ENCODE measurements at regions not wholly inside any gene's neighbourhood (a gene's known extent, or its start where the extent isn't known, plus 50 kb on each side); places are given as distances from the start of the nearest gene placed in this dataset.

GRCh38 chr1:109815809-109816174 is 52.1 kb upstream of the EPS8L3 start:
- no peak for TF ChIP-seq FOXM1 (IDR thresholded peaks at IDR 0.05; ENCODE audit: borderline replicate concordance, low read depth)
- TF ChIP-seq REST (IDR thresholded peaks at IDR 0.05; ENCODE audit: low read depth): no peak
- no peak for TF ChIP-seq TAF1 (IDR thresholded peaks at IDR 0.05; ENCODE audit: low read depth)
- TF ChIP-seq NFIC (IDR thresholded peaks at IDR 0.05): no peak
- no peak for TF ChIP-seq EP300 (IDR thresholded peaks at IDR 0.05; ENCODE audit: borderline replicate concordance)
- no peak for TF ChIP-seq RAD21 (IDR thresholded peaks at IDR 0.05; ENCODE audit: low read depth)
- TF ChIP-seq TCF12 (IDR thresholded peaks at IDR 0.05; ENCODE audit: low read depth): no peak
- no peak for TF ChIP-seq TEAD4 (IDR thresholded peaks at IDR 0.05)
- TF ChIP-seq YY1 (IDR thresholded peaks at IDR 0.05; ENCODE audit: low read depth): no peak
- no peak for TF ChIP-seq EGR1 (IDR thresholded peaks at IDR 0.05)
- TF ChIP-seq MAX (IDR thresholded peaks at IDR 0.05): no peak
- no peak for TF ChIP-seq ZBTB7A (IDR thresholded peaks at IDR 0.05; ENCODE audit: low read depth)

All from Ishikawa (cell line).